WTC11 (cell line): ENCODE measurements at regions not wholly inside any gene's neighbourhood (a gene's known extent, or its start where the extent isn't known, plus 50 kb on each side); places are given as distances from the start of the nearest gene placed in this dataset.
"Not testable (repeated sequence)": the region's sequence is repeated elsewhere in the genome, so short reads cannot be mapped to it uniquely, and the experiment has no call there.

Experiments used
- ATAC-seq: fragments of 200-7000 bp; cut with Tn5 transposase; 2 replicates; pipeline ENCODE4 v1.10.0; 2021; ENCODE audit warnings: mild to moderate bottlenecking, moderate library complexity
- CTCF ChIA-PET: fragments of 300-600 bp; sonication (Branson Sonifier 250); formaldehyde crosslinking; loops from one replicate; lab custom pipeline; 2021; ENCODE audit warnings: antibody characterized with exemption; lab: Charles Lee
- POLR2A ChIA-PET: fragments of 350-600 bp; sonication (Branson Sonifier 250); formaldehyde crosslinking; loops from one replicate; lab custom pipeline; 2021; ENCODE audit warnings: antibody characterized with exemption; lab: Charles Lee
- DNase-seq: peaks from one replicate; pipeline ENCODE4 v3.0.0; 2021; ENCODE audit warnings: low spot score
- H3K27ac Mint-ChIP-seq: 2 replicates; pipeline ENCODE4 v1.8.0; 2021; ENCODE audit warnings: mixed read lengths
- H3K27me3 Mint-ChIP-seq: 2 replicates; pipeline ENCODE4 v1.8.0; 2021; ENCODE audit warnings: low read depth, mild to moderate bottlenecking, moderate library complexity, mixed read lengths
- H3K36me3 Mint-ChIP-seq: 2 replicates; pipeline ENCODE4 v1.8.0; 2021; ENCODE audit warnings: mixed read lengths
- H3K4me1 Mint-ChIP-seq: 2 replicates; pipeline ENCODE4 v1.8.0; 2022; ENCODE audit warnings: mixed read lengths
- H3K4me3 Mint-ChIP-seq: 2 replicates; pipeline ENCODE4 v1.8.0; 2021; ENCODE audit warnings: mild to moderate bottlenecking, moderate library complexity, mixed read lengths
- H3K9me3 Mint-ChIP-seq: 2 replicates; pipeline ENCODE4 v1.8.0; 2021; ENCODE audit warnings: mixed read lengths
- ELF4 ChIP-seq: sonication (generic); formaldehyde crosslinking; IDR thresholded peaks from 2 replicates; pipeline ENCODE4 v1.8.1; 2022; ENCODE audit warnings: low read depth, mild to moderate bottlenecking, moderate library complexity, missing genetic modification reagents
- ESRRA ChIP-seq: sonication (generic); formaldehyde crosslinking; IDR thresholded peaks from 2 replicates; pipeline ENCODE4 v1.8.1; 2022; ENCODE audit warnings: mild to moderate bottlenecking, missing genetic modification reagents, borderline replicate concordance
- FOXK1 ChIP-seq: sonication (generic); formaldehyde crosslinking; IDR thresholded peaks from 2 replicates; pipeline ENCODE4 v1.8.0; 2022; ENCODE audit warnings: mild to moderate bottlenecking, moderate library complexity, missing genetic modification reagents
- FOXP1 ChIP-seq: sonication (generic); formaldehyde crosslinking; IDR thresholded peaks from 2 replicates; pipeline ENCODE4 v1.8.0; 2022; ENCODE audit warnings: missing genetic modification reagents, mild to moderate bottlenecking, moderate library complexity, borderline replicate concordance
- GRHL2 ChIP-seq: fragments of 250-450 bp; sonication (Bioruptor Pico); IDR thresholded peaks from 2 replicates; pipeline ENCODE4 v1.8.0; 2022; ENCODE audit warnings: mild to moderate bottlenecking, moderate library complexity; ENCODE audit not compliant: insufficient replicate concordance, severe bottlenecking
- MYBL2 ChIP-seq: sonication (generic); formaldehyde crosslinking; IDR thresholded peaks from 2 replicates; pipeline ENCODE4 v1.8.1; 2023; ENCODE audit warnings: mild to moderate bottlenecking, moderate library complexity, missing genetic modification reagents
- NR1H2 ChIP-seq: sonication (generic); formaldehyde crosslinking; IDR thresholded peaks from 2 replicates; pipeline ENCODE4 v1.9.0; 2021; ENCODE audit warnings: mild to moderate bottlenecking, moderate library complexity, missing genetic modification reagents
- PRRX2 ChIP-seq: fragments of 250-450 bp; sonication (Bioruptor Pico); IDR thresholded peaks from 2 replicates; pipeline ENCODE4 v1.8.0; 2021; ENCODE audit warnings: mild to moderate bottlenecking
- SOX15 ChIP-seq: fragments of 250-450 bp; sonication (Bioruptor Pico); IDR thresholded peaks from 2 replicates; pipeline ENCODE4 v1.9.0; 2021; ENCODE audit warnings: mild to moderate bottlenecking
- ZNF121 ChIP-seq: sonication (generic); formaldehyde crosslinking; IDR thresholded peaks from 2 replicates; pipeline ENCODE4 v1.8.0; 2023; ENCODE audit warnings: missing genetic modification reagents
- ZNF138 ChIP-seq: sonication (generic); formaldehyde crosslinking; conservative IDR thresholded peaks from 2 replicates; pipeline ENCODE4 v1.8.1; 2022; ENCODE audit warnings: mild to moderate bottlenecking, moderate library complexity, missing genetic modification reagents
- ZNF263 ChIP-seq: sonication (generic); formaldehyde crosslinking; IDR thresholded peaks from 2 replicates; pipeline ENCODE4 v1.8.1; 2022; ENCODE audit warnings: low read depth, mild to moderate bottlenecking, moderate library complexity, missing genetic modification reagents
- ZNF416 ChIP-seq: fragments of 250-450 bp; sonication (Bioruptor Pico); IDR thresholded peaks from 2 replicates; pipeline ENCODE4 v1.9.0; 2021; ENCODE audit warnings: mild to moderate bottlenecking, inconsistent platforms
- TF ChIP-seq, protein P1 (sequence below): sonication (generic); formaldehyde crosslinking; IDR thresholded peaks from 2 replicates; pipeline ENCODE4 v1.8.1; 2022; ENCODE audit warnings: mild to moderate bottlenecking, missing genetic modification reagents, moderate library complexity, borderline replicate concordance
- TF ChIP-seq, protein P2 (sequence below): fragments of 250-450 bp; sonication (Bioruptor Pico); IDR thresholded peaks from 2 replicates; pipeline ENCODE4 v1.9.0; 2021; ENCODE audit warnings: mild to moderate bottlenecking, borderline replicate concordance
- TF ChIP-seq, protein P3 (sequence below): sonication (generic); formaldehyde crosslinking; IDR thresholded peaks from 2 replicates; pipeline ENCODE4 v1.8.0; 2022; ENCODE audit warnings: mild to moderate bottlenecking, missing genetic modification reagents
- TF ChIP-seq, protein P4 (sequence below): fragments of 250-450 bp; sonication (Bioruptor Pico); IDR thresholded peaks from 2 replicates; pipeline ENCODE4 v1.8.0; 2021; ENCODE audit warnings: mild to moderate bottlenecking
- TF ChIP-seq, protein P5 (sequence below): sonication (generic); formaldehyde crosslinking; IDR thresholded peaks from 2 replicates; pipeline ENCODE4 v1.8.1; 2022; ENCODE audit warnings: low read depth, mild to moderate bottlenecking, moderate library complexity, missing genetic modification reagents, borderline replicate concordance
- TF ChIP-seq, protein P6 (sequence below): fragments of 250-450 bp; sonication (Bioruptor Pico); IDR thresholded peaks from 2 replicates; pipeline ENCODE4 v1.9.0; 2021; ENCODE audit warnings: mild to moderate bottlenecking

DNA sequence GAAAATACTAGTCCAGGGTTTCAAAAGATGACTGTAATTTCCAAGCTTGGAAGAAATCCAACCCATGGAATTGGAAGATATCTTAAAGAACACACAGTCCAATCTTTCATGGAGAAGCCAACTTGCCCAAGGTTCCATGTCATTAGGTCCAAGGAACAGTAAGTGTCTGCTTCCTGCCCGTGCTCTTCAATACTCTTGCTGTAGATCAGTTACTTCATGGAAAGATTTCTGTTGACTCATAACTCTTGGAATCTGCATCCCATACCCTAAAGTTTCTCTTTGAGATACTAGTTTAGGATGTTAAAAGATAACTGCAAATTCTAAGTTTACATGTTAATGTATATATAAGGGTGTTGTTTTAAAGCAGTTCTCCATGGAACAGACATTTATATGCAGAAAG is 127.9 kb upstream of the SLC13A1 start (continued):
- TF ChIP-seq, protein P1, sequence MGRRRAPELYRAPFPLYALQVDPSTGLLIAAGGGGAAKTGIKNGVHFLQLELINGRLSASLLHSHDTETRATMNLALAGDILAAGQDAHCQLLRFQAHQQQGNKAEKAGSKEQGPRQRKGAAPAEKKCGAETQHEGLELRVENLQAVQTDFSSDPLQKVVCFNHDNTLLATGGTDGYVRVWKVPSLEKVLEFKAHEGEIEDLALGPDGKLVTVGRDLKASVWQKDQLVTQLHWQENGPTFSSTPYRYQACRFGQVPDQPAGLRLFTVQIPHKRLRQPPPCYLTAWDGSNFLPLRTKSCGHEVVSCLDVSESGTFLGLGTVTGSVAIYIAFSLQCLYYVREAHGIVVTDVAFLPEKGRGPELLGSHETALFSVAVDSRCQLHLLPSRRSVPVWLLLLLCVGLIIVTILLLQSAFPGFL (CRISPR knock-in tag): no peak
- TF ChIP-seq NR1H2 (CRISPR knock-in tag) (no peak), MYBL2 (no peak)

DNA sequence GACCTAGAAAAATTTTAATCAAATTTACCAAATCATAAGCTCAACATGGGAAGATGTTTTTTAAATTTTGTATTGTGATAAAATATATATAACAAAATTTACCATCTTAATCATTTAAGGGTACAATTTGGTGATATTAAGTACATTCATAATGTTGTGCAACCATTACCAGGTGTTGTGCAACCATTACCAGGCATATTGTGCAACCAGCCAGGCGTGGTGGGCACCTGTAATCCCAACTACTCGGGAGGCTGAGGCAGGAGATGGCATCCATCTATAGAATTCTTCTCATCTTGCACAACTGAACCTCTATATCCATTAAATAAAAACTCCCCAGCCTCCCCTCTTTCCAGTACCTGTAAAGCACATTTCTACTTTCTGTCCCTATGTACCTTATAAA is 124.5 kb upstream of the SLC13A1 start:
- TF ChIP-seq ESRRA (CRISPR knock-in tag) (no peak), ELF4 (CRISPR knock-in tag) (no peak), FOXK1 (CRISPR knock-in tag) (no peak), GRHL2 (CRISPR knock-in tag) (no peak), ZNF416 (CRISPR knock-in tag) (no peak), PRRX2 (CRISPR knock-in tag) (no peak), SOX15 (CRISPR knock-in tag) (no peak), ZNF138 (CRISPR knock-in tag) (no peak)
- TF ChIP-seq, protein P2, sequence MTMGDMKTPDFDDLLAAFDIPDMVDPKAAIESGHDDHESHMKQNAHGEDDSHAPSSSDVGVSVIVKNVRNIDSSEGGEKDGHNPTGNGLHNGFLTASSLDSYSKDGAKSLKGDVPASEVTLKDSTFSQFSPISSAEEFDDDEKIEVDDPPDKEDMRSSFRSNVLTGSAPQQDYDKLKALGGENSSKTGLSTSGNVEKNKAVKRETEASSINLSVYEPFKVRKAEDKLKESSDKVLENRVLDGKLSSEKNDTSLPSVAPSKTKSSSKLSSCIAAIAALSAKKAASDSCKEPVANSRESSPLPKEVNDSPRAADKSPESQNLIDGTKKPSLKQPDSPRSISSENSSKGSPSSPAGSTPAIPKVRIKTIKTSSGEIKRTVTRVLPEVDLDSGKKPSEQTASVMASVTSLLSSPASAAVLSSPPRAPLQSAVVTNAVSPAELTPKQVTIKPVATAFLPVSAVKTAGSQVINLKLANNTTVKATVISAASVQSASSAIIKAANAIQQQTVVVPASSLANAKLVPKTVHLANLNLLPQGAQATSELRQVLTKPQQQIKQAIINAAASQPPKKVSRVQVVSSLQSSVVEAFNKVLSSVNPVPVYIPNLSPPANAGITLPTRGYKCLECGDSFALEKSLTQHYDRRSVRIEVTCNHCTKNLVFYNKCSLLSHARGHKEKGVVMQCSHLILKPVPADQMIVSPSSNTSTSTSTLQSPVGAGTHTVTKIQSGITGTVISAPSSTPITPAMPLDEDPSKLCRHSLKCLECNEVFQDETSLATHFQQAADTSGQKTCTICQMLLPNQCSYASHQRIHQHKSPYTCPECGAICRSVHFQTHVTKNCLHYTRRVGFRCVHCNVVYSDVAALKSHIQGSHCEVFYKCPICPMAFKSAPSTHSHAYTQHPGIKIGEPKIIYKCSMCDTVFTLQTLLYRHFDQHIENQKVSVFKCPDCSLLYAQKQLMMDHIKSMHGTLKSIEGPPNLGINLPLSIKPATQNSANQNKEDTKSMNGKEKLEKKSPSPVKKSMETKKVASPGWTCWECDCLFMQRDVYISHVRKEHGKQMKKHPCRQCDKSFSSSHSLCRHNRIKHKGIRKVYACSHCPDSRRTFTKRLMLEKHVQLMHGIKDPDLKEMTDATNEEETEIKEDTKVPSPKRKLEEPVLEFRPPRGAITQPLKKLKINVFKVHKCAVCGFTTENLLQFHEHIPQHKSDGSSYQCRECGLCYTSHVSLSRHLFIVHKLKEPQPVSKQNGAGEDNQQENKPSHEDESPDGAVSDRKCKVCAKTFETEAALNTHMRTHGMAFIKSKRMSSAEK (CRISPR knock-in tag): no peak
- TF ChIP-seq, protein P3, sequence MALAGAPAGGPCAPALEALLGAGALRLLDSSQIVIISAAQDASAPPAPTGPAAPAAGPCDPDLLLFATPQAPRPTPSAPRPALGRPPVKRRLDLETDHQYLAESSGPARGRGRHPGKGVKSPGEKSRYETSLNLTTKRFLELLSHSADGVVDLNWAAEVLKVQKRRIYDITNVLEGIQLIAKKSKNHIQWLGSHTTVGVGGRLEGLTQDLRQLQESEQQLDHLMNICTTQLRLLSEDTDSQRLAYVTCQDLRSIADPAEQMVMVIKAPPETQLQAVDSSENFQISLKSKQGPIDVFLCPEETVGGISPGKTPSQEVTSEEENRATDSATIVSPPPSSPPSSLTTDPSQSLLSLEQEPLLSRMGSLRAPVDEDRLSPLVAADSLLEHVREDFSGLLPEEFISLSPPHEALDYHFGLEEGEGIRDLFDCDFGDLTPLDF (CRISPR knock-in tag): no peak
- TF ChIP-seq, protein P4, sequence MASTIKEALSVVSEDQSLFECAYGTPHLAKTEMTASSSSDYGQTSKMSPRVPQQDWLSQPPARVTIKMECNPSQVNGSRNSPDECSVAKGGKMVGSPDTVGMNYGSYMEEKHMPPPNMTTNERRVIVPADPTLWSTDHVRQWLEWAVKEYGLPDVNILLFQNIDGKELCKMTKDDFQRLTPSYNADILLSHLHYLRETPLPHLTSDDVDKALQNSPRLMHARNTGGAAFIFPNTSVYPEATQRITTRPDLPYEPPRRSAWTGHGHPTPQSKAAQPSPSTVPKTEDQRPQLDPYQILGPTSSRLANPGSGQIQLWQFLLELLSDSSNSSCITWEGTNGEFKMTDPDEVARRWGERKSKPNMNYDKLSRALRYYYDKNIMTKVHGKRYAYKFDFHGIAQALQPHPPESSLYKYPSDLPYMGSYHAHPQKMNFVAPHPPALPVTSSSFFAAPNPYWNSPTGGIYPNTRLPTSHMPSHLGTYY (CRISPR knock-in tag): no peak
- TF ChIP-seq, protein P5, sequence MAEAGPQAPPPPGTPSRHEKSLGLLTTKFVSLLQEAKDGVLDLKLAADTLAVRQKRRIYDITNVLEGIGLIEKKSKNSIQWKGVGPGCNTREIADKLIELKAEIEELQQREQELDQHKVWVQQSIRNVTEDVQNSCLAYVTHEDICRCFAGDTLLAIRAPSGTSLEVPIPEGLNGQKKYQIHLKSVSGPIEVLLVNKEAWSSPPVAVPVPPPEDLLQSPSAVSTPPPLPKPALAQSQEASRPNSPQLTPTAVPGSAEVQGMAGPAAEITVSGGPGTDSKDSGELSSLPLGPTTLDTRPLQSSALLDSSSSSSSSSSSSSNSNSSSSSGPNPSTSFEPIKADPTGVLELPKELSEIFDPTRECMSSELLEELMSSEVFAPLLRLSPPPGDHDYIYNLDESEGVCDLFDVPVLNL: no peak
- TF ChIP-seq, all 79 proteins: peak for 0
- CTCF ChIA-PET: no interaction called here

DNA sequence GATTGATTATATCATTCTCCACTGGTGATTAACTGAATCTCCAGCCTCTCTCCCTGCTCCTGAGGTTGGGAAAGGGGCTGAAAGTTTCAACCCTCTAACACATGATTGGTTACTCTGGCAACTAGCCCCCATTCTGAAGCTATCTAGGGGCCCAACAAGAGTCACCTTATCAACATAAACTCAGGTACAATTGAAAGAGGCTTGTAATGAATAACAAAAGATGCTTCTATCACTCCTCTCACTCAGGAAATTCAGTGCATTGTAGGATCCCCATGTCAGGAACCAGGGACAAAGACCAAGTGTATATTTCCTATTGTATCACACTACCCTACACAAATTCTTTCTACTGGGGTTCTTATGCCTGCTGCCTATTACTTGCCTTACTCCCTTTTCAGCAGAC is 123.9 kb upstream of the SLC13A1 start:
- Mint-ChIP-seq H3K27me3 (peaks cover 8% of the 10 kb centered on the region), H3K9me3 (peaks cover 35% of the 10 kb centered on the region), H3K4me3 (no peak overlapping the region), H3K4me1 (peaks cover 16% of the 10 kb centered on the region), H3K36me3 (peaks cover 32% of the 10 kb centered on the region), H3K27ac (no peak overlapping the region)
- POLR2A ChIA-PET: no interaction called here
- DNase-seq: no peak
- TF ChIP-seq ZNF121 (CRISPR knock-in tag) (no peak), ZNF263 (CRISPR knock-in tag) (no peak), FOXP1 (CRISPR knock-in tag) (no peak)
- TF ChIP-seq, protein P6, sequence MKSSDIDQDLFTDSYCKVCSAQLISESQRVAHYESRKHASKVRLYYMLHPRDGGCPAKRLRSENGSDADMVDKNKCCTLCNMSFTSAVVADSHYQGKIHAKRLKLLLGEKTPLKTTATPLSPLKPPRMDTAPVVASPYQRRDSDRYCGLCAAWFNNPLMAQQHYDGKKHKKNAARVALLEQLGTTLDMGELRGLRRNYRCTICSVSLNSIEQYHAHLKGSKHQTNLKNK (CRISPR knock-in tag): no peak
- CTCF ChIA-PET: no interaction called here
- ATAC-seq: peak; percentile 85

More for the DNA sequence above, 124.5 kb upstream of the SLC13A1 start:
- Mint-ChIP-seq H3K36me3 (peaks cover 32% of the 10 kb centered on the region), H3K27me3 (peaks cover 8% of the 10 kb centered on the region), H3K4me3 (no peak overlapping the region), H3K9me3 (peaks cover 35% of the 10 kb centered on the region), H3K27ac (no peak overlapping the region), H3K4me1 (peaks cover 16% of the 10 kb centered on the region)
- ATAC-seq: no peak
- POLR2A ChIA-PET: no interaction called here
- no peak for DNase-seq

DNA sequence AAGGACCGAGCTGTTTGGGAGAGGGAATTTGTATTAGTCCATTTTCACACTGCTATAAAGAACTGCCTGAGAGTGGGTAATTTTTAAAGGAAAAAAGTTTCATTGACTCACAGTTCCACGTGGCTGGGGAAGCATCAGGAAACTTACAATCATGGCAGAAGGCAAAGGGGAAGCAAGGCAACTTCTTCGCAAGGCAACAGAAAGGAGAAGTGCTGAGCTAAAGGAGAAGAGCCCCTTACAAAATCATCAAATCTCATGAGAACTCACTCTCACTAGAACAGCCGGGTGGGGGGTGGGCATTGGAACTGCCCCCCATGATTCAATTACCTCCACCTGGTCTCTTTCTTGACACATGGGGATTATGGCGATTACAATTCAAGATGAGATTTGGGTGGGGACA is 121.8 kb upstream of the SLC13A1 start:
- Mint-ChIP-seq H3K36me3 (peaks cover 28% of the 10 kb centered on the region), H3K9me3 (peaks cover 28% of the 10 kb centered on the region), H3K4me1 (peaks cover 17% of the 10 kb centered on the region)
- H3K27me3 Mint-ChIP-seq, H3K4me3 Mint-ChIP-seq, CTCF ChIA-PET, DNase-seq, POLR2A ChIA-PET, ATAC-seq, H3K27ac Mint-ChIP-seq: not testable (repeated sequence)
